H4 (cell line): ENCODE measurements at regions not wholly inside any gene's neighbourhood (a gene's known extent, or its start where the extent isn't known, plus 50 kb on each side); places are given as distances from the start of the nearest gene placed in this dataset.

Experiments
- DNase-seq: peaks from one replicate; pipeline ENCODE4 v3.0.0-alpha.2; 2015; ENCODE audit warnings: low spot score

DNA sequence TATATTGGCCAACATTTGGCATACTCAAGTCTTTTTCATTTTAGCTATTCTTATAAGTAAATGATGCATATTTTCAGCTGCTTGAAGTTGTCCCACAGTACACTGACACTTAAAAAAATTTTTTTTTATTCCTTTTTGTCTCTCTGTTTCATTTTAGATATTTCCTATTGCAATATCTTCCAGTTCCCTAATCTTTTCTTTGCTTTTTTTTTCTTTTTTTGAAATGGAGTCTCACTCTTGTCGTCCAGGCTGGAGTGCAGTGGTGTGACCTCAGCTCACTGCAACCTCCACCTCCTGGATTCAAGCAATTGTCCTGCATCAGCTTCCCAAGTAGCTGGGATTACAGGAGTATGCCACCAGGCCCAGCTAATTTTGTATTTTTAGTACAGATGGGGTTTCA lies 217.4 kb upstream of the KRR1 start:
- DNase-seq = no peak

DNA sequence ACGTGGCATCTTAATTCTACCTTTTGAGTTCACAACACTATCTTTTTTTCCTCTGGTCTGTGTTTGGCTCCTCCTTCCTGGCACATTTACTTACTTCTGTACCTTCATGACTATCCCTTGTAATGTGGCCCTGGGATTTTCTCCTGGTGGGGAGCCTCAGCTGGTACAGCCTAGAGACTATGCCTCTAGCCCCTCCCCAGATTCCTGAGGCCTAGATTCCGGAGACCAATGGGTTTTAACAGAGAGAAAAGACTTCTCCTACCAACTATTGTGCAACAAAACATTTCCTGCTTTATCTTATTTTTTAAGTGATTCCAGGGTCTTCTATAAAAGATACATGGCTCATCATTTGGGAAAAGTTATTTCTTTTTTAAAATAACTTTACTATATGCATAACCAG lies 216.2 kb upstream of the KRR1 start:
- no peak for DNase-seq

DNA sequence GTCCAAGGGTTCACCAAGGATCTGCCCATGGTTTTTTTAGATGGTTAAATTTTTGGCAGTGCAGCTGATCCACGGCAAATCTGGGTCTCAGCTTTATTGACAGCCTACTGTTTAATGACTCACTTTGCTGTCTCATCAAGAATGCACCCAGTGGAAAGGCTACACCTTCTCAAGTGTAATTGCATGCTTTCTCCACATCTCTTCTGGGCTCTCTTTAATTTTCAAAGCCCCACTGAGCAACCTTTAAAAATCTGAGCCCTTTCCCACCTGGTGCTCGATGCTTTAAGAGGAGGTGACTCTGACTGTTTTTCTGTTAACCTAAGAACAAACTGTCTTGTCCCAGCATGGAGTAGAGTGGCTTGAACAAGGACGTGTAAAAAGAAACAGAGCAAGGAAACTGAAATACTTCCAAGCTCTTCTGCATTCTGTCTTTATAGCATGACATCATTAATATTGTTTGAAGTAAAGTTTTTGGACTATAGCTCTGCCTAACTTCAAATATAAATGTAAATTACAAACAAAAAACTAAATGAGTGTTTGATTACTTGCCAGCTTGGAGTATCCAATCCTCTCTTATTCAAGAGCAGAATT lies 214.2 kb upstream of the KRR1 start:
- peak; percentile 59 for DNase-seq

DNA sequence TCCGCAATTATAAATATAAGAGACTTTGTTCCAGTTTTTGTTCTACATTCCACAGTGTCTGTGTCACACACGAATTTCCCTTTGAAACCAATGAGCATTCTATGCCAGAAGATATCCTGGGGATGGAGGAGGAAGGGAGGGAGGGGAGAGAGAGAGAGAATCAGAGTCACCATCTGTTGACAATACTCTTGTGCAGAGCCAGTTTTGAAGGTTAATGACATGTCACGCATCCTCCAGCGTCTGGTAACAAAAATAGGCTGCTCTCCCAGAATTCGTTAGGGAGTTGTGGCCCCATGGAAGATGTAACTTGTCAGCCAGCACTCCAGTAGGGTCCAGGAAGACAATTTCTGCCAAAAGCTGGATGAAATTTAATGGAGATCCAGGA lies 213.5 kb upstream of the KRR1 start:
- DNase-seq = peak; percentile 84

DNA sequence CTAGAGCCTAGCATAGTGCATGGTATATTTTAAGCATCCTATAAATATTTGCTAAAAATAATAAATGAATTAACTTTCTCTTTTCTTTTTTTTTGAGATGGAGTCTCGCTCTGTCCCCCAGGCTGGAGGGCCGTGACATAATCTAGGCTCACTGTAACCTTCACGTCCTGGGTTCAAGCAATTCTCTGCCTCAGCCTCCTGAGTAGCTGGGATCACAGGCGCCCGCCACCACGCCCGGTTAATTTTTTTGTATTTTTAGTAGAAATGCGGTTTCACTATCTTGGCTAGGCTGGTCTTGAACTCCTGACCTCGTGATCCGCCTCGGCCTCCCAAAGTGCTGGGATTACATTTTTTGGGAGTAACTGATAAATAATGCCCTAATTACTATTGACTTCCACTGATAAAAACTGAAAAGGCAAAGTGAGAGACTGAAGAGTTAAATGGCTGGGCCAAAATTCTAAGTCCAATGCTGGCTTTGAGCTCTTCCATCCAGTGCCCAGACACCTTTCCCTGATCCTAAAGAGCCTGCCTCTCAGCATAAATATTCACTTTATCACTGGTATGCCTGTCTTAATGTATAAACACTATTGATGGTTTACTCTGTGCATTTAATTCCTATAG lies 213.0 kb upstream of the KRR1 start:
- DNase-seq = no peak

DNA sequence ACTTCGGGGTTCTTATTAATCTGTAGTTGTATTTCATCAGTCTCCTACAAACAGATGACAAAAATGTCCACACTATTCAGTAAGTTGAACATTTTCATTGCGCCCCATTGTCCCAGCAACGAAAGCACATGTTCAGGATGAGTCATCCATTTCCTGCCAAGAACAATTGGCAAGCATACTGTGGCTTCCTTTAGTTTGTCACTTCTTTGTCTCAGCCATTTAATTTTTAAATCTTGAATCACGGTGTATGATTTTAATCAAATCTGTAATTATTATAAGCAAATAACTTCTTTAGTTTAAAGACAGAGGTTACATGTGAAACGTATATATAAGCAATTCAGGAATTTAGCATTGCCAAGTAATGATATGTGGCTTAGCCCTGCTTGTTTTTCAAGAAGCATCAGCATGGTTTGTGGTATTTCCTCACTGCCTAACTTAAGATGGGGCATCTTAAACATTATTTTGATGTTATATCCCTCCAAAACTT lies 211.3 kb upstream of the KRR1 start:
- DNase-seq = peak; percentile 90

DNA sequence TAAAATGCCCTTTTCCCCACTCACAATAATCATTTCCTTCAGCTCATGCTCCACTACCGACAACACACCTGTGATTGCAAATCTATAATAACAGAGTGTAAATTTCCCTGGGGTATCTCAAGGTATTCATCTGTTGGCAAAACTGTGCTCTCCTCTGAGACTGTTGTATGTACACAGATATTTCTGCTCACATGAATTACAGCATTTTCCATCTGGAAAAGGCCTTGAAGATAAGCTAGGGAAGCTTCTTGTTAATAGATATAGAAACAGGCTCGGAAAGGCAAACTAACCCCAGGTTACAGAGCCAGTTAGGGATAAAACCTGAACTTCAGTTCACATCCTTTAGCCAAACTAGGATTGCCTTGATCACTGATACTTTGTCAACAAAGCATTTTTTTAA lies 210.4 kb upstream of the KRR1 start:
- no peak for DNase-seq

DNA sequence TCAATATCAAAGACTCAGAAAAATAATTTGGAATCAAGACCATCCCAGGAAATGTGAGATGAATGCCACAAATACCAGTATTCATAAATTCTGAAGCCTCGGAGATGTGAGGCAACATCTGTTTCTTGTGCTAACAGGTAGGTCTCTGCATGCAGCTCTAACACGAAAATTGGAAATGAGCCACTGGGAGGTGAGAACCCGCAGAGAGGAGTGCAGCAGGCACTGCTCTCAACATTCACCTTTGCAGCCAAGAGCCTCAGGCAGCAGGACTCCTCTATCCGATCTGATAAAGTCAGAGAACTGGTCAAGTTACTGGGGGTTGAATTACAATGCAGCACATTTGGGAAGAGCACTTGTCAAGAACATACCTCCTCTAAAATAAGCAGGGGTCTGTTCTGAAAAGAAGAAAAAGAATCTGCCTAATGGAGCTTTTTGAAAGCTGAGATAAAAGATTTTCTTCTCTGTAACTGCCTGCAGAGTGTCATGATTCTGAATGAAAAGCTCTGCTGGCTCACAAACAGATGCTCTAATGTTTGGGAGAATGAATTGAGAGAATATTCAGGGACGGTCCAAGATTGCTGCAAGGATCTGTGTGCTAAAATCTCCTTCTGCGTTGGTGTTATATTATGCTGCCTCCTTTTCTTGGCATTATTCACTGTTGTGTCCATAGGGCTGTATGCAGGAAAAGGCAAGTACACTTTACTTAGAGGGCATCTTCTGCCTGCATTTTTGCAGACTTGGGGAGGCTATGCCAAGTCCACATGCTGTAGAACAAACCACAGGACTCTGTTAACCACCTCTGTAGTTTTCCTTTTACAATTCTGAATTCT lies 209.6 kb upstream of the KRR1 start:
- no peak for DNase-seq

DNA sequence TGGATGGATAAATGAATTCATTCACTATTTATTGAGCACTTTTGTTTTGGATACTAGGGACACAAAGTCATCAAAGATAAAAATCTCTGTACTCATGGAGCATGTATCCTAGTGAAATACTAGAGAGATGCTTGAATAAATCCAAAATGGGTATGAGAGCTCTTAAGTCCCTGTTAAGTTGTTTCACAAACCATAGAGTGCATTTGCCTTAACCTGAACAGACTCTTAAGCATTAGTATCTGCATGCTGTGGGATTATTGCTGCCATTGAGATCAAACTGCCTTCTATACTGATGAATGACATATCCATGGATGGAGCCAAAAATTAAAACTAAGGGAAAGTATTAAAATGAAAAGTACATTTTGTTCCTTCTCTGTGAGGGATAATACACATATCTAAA lies 206.5 kb upstream of the KRR1 start:
- DNase-seq = no peak

DNA sequence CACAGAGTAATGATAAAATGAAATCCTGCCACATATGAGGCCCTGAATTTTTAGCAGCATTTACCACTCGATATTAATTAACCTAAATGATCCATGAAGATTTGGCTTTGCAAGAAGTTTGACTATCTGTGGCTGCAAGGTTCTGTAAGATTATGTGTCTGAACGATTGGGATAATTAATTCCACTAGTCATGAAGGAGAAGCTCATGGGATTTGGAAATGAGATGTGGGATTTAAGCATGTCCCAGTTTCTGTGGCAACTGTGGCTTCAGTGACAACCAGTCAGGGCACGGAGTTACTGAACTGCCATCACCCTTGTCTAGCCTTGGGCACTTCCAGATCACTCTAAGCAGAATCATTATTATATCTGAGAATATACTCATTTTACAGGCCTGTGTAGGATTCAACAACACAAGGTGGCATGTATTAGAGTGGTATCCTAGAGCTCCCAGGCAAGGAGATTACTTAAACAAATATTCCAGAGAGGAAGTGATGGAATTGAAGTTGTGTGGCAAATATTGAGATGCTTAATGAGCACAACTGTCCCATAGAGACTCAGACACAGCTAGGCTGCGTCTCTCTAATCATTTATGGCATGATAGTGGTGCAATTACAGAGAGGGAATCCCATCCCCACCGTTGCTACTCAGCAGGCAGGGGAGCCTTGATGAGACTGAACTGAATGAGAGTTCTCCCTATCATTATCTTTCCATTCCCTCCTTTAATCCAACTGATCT lies 205.0 kb upstream of the KRR1 start:
- DNase-seq = no peak

DNA sequence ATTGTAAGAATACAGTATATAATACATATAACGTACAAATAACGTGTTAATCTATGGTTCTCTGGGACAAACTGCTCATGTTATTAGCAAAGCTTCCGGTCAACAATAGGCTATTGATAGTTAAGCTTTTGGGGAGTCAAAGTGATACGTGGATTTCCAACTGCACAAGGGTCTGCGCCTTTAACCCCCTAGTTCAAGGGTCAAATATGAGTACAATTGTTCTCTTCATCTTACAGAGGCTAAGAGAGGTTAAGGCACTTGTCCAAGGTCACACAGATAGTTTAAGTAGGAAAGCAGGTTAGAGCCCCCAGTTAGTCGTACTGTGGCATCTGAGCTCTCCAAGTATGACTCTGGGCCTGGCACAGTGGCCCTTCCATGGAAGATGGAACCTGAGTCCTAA lies 204.3 kb upstream of the KRR1 start:
- no peak for DNase-seq

DNA sequence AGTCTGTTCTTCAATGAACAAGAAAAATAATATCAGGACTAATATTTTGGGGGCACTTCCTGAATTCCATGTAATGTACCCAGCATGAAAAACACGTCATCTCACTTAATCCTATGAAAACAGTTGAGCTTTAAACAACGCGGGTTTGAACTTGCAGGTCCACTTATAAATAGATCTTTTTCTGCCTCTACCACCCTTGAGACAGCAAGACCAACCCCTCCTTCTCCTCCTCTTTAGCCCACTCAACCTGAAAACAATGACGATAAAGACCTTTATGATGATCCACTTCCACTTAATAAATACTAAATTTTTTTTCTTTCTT lies 203.9 kb upstream of the KRR1 start:
- DNase-seq = no peak

DNA sequence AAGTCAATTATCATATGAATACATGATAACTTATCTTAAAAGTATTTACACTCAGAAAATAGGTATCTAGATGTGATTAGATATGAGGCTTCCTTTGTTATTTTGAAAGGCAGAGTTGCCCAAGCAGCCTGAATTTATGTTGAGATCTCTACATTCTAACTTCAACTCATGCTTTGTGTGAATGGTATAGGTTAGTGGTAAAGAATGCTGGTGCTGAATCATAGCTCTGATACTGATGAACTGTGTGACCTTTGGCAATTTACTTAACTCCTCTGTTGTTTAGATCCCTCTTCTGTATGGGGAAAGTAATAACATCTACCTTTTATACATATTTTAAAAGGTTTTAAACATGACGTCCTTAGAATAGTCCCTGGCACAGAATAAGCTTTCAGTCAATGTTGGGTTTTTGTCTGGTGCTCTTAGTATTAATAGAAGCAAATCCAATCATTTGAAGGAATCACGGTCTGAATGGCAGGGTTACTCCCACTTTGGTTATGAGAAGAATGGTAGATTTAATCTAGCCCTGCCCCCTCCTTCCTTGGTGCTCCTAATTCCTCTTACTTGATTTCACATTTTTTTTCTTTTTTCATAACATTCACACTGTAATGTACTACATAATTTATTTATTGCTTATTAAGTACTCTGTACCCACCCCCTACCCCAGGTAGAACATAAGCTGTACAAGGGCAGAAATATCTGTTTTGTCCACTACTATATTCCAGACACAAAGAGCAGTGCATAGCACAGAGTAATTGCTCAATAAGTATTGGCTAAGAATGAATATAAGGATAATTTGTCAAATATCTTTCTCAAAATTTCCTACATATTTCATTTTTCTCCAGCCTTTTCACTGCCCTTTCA lies 203.3 kb upstream of the KRR1 start:
- no peak for DNase-seq

DNA sequence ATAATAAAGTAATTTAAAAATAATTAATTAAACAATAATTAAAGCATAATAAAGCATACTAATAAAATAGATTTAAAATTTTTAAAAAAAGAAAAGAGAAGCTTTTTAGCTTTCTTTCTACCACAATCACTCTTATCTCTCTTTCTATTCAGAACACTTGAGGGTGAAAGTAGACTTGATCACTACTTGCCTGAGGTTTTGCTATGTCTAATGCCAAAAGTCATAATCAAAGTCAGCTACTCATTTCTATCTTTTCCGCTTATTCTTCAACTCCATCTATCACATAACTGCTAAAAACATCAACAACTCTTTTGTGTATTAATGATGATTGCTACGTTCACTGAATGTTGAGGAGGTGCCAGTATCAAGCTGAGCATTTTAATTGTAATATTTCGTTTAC lies 202.0 kb upstream of the KRR1 start:
- DNase-seq = no peak

DNA sequence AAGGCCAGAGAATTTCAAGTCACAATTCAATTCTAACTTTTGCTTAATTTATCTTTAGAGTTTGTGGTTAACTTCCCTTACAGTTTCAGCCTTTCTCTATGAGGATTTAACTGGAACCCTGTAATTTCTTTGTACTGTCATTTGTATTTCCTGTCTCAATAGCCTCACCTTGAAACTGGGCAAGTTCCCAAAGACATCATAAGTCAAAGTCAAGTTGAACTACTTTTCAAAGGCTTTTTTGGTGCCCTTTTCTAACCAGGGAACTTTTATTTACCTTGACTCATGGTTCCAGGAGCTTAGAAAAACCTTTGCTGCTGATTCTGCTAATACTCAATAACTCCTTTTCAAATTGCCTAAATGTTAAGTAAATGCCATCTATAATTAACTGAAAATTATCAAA lies 200.8 kb upstream of the KRR1 start:
- no peak for DNase-seq

DNA sequence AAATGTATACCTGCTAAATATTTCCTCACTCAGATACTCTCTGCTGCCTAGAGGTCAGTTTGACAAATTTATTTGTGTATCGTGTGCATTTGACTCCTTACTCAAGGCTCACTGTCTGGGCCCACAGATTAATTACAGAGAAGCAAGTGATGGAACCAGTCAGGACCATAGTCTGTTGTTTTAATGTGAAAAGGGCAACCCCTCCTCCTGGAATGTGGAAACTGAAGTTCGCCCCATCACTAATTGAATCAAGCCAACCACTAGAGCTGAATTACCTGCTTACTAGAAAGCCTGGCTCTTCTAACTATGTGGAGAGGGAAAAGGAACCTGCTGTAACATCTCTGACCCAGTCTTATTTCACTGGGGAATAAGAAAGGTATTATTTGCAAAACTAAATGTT lies 199.9 kb upstream of the KRR1 start:
- no peak for DNase-seq

DNA sequence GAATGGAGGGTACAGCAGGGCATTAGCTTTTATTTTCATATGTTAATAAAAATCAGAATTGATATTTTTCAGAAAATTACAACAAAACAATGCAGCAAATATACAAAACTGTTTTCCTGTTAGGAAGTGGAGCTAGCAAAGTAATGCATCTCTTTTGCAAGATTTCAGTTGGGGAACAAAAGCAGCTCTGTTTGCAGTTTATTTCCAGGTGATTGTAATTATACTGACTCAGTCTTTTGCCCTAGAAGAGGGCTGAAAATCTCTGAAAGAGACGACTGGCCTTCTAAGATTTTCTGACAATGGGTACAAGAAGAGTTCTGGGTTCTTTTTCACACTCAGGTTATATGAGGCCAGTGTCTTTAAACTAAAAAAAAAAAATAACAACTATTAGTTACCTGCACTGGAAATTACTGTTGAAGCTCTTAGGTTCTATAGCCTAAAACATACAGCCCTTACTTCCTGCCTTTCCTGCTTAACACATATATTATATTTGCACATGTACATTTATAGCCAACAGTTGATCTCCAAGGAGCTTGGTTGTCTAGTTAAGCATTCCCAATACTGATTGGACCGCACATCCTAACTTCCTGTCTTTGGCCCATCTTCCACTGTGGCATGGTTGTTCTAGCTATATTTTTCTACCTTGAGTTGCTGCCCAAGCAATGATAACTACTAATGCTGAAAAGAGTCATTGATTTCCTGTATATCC lies 199.1 kb upstream of the KRR1 start:
- DNase-seq = no peak

DNA sequence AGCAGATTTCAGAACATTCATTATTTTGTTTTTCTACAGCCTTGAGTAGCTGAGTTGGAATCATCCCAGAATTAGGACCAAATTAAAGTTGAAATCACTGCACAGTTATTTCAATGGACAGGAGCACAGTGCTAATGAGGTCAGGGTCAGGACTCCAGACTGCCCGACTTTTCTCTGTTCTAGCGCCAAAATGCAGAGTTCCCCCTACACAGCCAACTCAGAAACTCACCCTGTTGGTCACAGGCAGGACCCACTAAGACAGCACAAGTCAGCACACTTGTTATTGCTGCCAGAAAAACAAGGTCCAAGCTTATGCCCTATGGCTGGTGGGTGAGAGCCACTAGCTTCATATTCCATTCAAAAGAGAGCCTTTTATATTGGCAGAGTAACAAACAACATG lies 198.1 kb upstream of the KRR1 start:
- no peak for DNase-seq

DNA sequence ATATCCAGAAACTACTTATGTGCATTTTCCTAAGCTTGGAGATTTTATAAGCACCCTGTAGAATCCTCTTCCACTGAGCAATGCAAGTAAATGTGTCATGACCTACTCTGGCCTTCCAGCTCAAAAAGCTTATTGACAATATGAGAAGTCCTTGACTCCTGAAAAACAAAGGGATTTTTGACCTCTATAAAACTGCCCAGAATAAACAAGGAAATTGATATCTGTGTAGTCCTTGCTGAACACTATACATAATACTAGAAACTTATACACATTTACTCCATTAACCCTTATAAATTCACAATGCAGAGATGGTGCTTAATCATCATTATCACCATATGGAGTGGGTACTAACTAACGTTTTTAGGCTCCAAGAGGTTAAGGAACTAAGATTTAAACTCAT lies 197.4 kb upstream of the KRR1 start:
- DNase-seq = no peak

DNA sequence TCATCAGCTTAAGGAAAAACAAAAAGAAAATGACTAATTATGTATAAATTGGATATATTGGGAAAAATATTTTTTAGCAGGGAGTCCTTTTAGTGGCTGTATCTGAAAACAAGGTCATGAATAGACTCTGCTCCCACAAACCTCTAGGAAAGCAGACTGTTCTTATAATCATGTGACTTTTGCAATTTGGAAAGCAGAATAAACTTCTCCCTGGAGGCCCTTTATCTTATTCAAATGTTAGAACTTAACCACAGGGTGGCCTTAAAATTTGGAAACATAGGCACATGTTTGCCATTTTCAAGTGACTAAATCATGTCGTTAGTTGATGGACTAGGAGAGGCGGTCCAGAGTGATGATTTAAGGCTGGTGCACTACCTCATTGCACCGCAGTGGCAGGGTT lies 196.6 kb upstream of the KRR1 start:
- DNase-seq = no peak
